ENCODE measurements at regions not wholly inside any gene's neighbourhood (a gene's known extent, or its start where the extent isn't known, plus 50 kb on each side); places are given as distances from the start of the nearest gene placed in this dataset.
A peak's percentile ranks its signal among the peaks of the same experiment; 100 is the strongest.
"Not testable (repeated sequence)": the region's sequence is repeated elsewhere in the genome, so short reads cannot be mapped to it uniquely, and the experiment has no call there.

- no peak for DNase-seq
Measured at GRCh38 chr14:106222731-106223130, 696.3 kb downstream of the TMEM121 start.

- no peak for DNase-seq
Measured at GRCh38 chr14:106227793-106228192, 701.4 kb downstream of the TMEM121 start.

GRCh38 chr14:106228541-106229158, 702.3 kb downstream of the TMEM121 start:
- DNase-seq: no peak

- DNase-seq: no peak
Measured at GRCh38 chr14:106230071-106230470, 703.7 kb downstream of the TMEM121 start.

GRCh38 chr14:106233191-106233590, 706.8 kb downstream of the TMEM121 start:
- DNase-seq: not testable (repeated sequence)

GRCh38 chr14:106234525-106235254, 708.3 kb downstream of the TMEM121 start:
- DNase-seq: not testable (repeated sequence)

- DNase-seq: no peak
Measured at GRCh38 chr14:106235356-106236159, 709.2 kb downstream of the TMEM121 start.

- no peak for DNase-seq
Measured at GRCh38 chr14:106248321-106249192, 722.2 kb downstream of the TMEM121 start.

- not testable (repeated sequence) for DNase-seq
Measured at GRCh38 chr14:106253995-106254394, 727.6 kb downstream of the TMEM121 start.

- DNase-seq: peak in 1 of 2 donors; percentile 12
Measured at GRCh38 chr14:106257569-106257994, 731.2 kb downstream of the TMEM121 start.

- no peak for DNase-seq
Measured at GRCh38 chr14:106268013-106268727, 741.8 kb downstream of the TMEM121 start.

- no peak for DNase-seq
Measured at GRCh38 chr14:106269029-106269428, 742.6 kb downstream of the TMEM121 start.

GRCh38 chr14:106269451-106270204, 743.2 kb downstream of the TMEM121 start:
- DNase-seq: no peak

GRCh38 chr14:106270476-106271121, 744.2 kb downstream of the TMEM121 start:
- not testable (repeated sequence) for DNase-seq

- no peak for DNase-seq
Measured at GRCh38 chr14:106276326-106277267, 750.2 kb downstream of the TMEM121 start.

GRCh38 chr14:106277503-106277902, 751.1 kb downstream of the TMEM121 start:
- DNase-seq: no peak

- no peak for DNase-seq
Measured at GRCh38 chr14:106280876-106281275, 754.5 kb downstream of the TMEM121 start.

GRCh38 chr14:106286697-106287290, 760.4 kb downstream of the TMEM121 start:
- no peak for DNase-seq

- DNase-seq: no peak
Measured at GRCh38 chr14:106287506-106287905, 761.1 kb downstream of the TMEM121 start.

Measured in hippocampal formation (tissue), 2 donors.